ENCODE measurements at regions not wholly inside any gene's neighbourhood (a gene's known extent, or its start where the extent isn't known, plus 50 kb on each side); places are given as distances from the start of the nearest gene placed in this dataset.
A peak's percentile ranks its signal among the peaks of the same experiment; 100 is the strongest.

DNA sequence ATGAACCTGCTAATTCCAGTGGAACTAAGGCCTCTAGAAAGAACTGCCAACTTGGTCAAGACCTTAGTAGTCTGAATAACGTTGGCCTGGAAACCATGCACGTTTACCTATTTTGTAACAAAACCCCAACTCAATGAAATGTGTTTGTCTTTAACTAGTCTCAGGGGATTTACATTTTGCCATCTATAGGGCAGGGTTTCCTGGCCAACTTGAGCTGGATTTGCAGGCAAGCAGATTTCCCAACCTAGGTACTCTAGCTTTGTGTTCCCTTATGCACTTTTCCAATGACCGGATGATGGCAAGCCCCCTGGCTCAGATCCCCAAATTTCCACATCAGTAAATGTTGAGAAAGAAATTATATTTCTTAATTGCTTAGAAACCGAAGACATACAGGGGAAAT is 114.5 kb downstream of the IRS2 start:
- no peak for ATAC-seq (ENCODE audit: insufficient read depth, low read depth)

DNA sequence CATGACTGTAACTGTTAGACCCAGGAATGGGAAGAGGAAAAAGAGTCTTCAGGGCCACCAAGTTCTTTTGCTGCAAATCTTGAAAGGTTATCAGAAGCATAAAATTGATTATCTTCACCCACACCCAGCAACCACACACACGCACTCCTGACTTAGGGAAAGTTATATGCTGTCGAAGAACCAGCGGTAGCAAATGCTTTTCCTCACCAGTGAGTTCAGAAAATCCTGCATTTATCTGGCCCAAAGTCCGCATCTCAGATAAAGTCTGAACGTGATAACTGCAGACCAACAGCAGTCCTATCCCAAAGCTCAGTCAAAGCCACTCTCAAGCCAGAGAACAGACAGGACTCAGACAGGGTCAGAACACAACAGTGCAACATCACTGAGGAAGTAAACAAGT is 115.6 kb downstream of the IRS2 start:
- no peaks in the 10 kb centered on the region for H3K9me3 ChIP-seq (ENCODE audit: insufficient read depth, low read length, severe bottlenecking)
- no peak overlapping the region for H3K9ac ChIP-seq (ENCODE audit: low read depth, low read length)
- DNase-seq (no peak), ATAC-seq (ENCODE audit: insufficient read depth, low read depth) (no peak)
- H3K36me3 ChIP-seq (ENCODE audit: insufficient read depth, low read length) = peaks cover 31% of the 10 kb centered on the region
- no peak overlapping the region for H2AFZ ChIP-seq (ENCODE audit: low read depth, low read length)
- peaks cover 82% of the 10 kb centered on the region for H3K79me2 ChIP-seq (ENCODE audit: insufficient read depth, low read length)
- H3K27ac ChIP-seq (ENCODE audit: low read length) = no peak overlapping the region
- H4K20me1 ChIP-seq (ENCODE audit: insufficient read depth, low read length) = peaks cover 21% of the 10 kb centered on the region
- TF ChIP-seq, protein P1, sequence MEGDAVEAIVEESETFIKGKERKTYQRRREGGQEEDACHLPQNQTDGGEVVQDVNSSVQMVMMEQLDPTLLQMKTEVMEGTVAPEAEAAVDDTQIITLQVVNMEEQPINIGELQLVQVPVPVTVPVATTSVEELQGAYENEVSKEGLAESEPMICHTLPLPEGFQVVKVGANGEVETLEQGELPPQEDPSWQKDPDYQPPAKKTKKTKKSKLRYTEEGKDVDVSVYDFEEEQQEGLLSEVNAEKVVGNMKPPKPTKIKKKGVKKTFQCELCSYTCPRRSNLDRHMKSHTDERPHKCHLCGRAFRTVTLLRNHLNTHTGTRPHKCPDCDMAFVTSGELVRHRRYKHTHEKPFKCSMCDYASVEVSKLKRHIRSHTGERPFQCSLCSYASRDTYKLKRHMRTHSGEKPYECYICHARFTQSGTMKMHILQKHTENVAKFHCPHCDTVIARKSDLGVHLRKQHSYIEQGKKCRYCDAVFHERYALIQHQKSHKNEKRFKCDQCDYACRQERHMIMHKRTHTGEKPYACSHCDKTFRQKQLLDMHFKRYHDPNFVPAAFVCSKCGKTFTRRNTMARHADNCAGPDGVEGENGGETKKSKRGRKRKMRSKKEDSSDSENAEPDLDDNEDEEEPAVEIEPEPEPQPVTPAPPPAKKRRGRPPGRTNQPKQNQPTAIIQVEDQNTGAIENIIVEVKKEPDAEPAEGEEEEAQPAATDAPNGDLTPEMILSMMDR (IDR thresholded peaks at IDR 0.05; ENCODE audit: borderline replicate concordance, extremely low read depth, low read length, poor library complexity, severe bottlenecking) = no peak
- TF ChIP-seq EZH2 (IDR thresholded peaks at IDR 0.05; ENCODE audit: borderline replicate concordance, low read depth, low read length, severe bottlenecking) = no peak
- no peak overlapping the region for H3K4me2 ChIP-seq (ENCODE audit: insufficient read depth, low read length)
- no peak overlapping the region for H3K4me3 ChIP-seq (ENCODE audit: low read depth in 1 of 2, low read length in 2 of 2)
- peaks cover 7% of the 10 kb centered on the region for H3K4me1 ChIP-seq (ENCODE audit: insufficient read depth, low read length)
- no peaks in the 10 kb centered on the region for H3K27me3 ChIP-seq (ENCODE audit: insufficient read depth, low read length, poor library complexity)

More for the DNA sequence above, 114.5 kb downstream of the IRS2 start:
- DNase-seq = no peak
- H4K20me1 ChIP-seq (ENCODE audit: insufficient read depth, low read length) = peaks cover 25% of the 10 kb centered on the region
- no peak overlapping the region for H3K4me3 ChIP-seq (ENCODE audit: low read depth in 1 of 2, low read length in 2 of 2)
- H3K4me2 ChIP-seq (ENCODE audit: insufficient read depth, low read length) = no peak overlapping the region
- no peak overlapping the region for H3K9ac ChIP-seq (ENCODE audit: low read depth, low read length)
- peaks cover 29% of the 10 kb centered on the region for H3K36me3 ChIP-seq (ENCODE audit: insufficient read depth, low read length)
- no peaks in the 10 kb centered on the region for H3K27me3 ChIP-seq (ENCODE audit: insufficient read depth, low read length, poor library complexity)
- H3K27ac ChIP-seq (ENCODE audit: low read length) = no peak overlapping the region
- H2AFZ ChIP-seq (ENCODE audit: low read depth, low read length) = no peak overlapping the region
- TF ChIP-seq EZH2 (IDR thresholded peaks at IDR 0.05; ENCODE audit: borderline replicate concordance, low read depth, low read length, severe bottlenecking) = no peak
- TF ChIP-seq, protein P1 (IDR thresholded peaks at IDR 0.05; ENCODE audit: borderline replicate concordance, extremely low read depth, low read length, poor library complexity, severe bottlenecking) = no peak
- H3K79me2 ChIP-seq (ENCODE audit: insufficient read depth, low read length) = peaks cover 78% of the 10 kb centered on the region
- no peaks in the 10 kb centered on the region for H3K9me3 ChIP-seq (ENCODE audit: insufficient read depth, low read length, severe bottlenecking)
- H3K4me1 ChIP-seq (ENCODE audit: insufficient read depth, low read length) = peaks cover 7% of the 10 kb centered on the region

DNA sequence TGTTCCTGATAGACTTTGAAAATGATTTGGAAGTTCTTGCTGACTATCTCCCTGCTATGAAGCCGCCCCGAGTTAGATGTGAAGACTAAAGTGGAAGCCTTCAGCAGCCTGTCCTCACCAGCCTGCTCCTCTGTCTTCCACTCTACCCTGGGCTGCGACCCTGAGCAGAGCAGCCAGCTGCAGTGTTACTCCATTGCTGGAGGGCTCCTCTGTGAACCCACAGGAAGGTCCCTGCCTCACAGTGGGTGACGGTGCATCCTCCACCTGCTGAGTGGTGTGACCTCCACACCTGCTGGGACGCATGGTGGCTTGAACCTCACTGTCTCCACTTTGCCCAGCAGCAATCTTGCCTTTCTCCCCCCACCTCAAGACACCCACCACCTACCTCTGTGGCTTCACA is 116.4 kb downstream of the IRS2 start:
- peaks cover 21% of the 10 kb centered on the region for H4K20me1 ChIP-seq (ENCODE audit: insufficient read depth, low read length)
- DNase-seq (peak; percentile 56), ATAC-seq (ENCODE audit: insufficient read depth, low read depth) (peak; percentile 92)
- H3K36me3 ChIP-seq (ENCODE audit: insufficient read depth, low read length) = peaks cover 35% of the 10 kb centered on the region
- H3K4me1 ChIP-seq (ENCODE audit: insufficient read depth, low read length) = peaks cover 7% of the 10 kb centered on the region
- TF ChIP-seq, protein P1 (IDR thresholded peaks at IDR 0.05; ENCODE audit: borderline replicate concordance, extremely low read depth, low read length, poor library complexity, severe bottlenecking) = no peak
- TF ChIP-seq EZH2 (IDR thresholded peaks at IDR 0.05; ENCODE audit: borderline replicate concordance, low read depth, low read length, severe bottlenecking) = no peak
- H3K9ac ChIP-seq (ENCODE audit: low read depth, low read length) = no peak overlapping the region
- no peak overlapping the region for H2AFZ ChIP-seq (ENCODE audit: low read depth, low read length)
- H3K79me2 ChIP-seq (ENCODE audit: insufficient read depth, low read length) = peaks cover 82% of the 10 kb centered on the region
- no peak overlapping the region for H3K4me3 ChIP-seq (ENCODE audit: low read depth in 1 of 2, low read length in 2 of 2)
- H3K27ac ChIP-seq (ENCODE audit: low read length) = peak overlapping the region; percentile 4; the same call in 1 of the 2 replicates
- no peak overlapping the region for H3K4me2 ChIP-seq (ENCODE audit: insufficient read depth, low read length)
- no peaks in the 10 kb centered on the region for H3K27me3 ChIP-seq (ENCODE audit: insufficient read depth, low read length, poor library complexity)
- H3K9me3 ChIP-seq (ENCODE audit: insufficient read depth, low read length, severe bottlenecking) = no peaks in the 10 kb centered on the region

DNA sequence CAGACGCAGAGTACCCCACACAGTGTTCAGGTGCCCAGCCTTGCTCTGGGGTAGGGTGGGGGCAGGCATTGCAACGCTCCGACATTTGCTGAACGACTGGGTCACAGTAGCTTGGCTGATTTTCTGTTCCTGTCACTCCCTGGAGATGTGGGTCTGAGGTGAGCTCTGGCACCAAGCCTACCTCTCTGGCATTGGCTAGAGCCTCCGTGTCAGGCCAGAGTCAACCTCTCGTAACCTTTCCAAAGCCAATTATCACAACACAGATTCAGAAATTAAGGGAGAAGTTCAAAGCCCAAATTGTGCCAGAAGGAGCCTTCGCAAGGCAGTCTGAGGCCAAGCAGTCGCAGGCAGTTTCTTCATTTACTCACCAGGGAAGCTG is 117.2 kb downstream of the IRS2 start:
- no peak overlapping the region for H3K4me3 ChIP-seq (ENCODE audit: low read depth in 1 of 2, low read length in 2 of 2)
- TF ChIP-seq EZH2 (IDR thresholded peaks at IDR 0.05; ENCODE audit: borderline replicate concordance, low read depth, low read length, severe bottlenecking) = no peak
- TF ChIP-seq, protein P1 (IDR thresholded peaks at IDR 0.05; ENCODE audit: borderline replicate concordance, extremely low read depth, low read length, poor library complexity, severe bottlenecking) = no peak
- H3K27me3 ChIP-seq (ENCODE audit: insufficient read depth, low read length, poor library complexity) = no peaks in the 10 kb centered on the region
- no peak for DNase-seq
- peaks cover 79% of the 10 kb centered on the region for H3K79me2 ChIP-seq (ENCODE audit: insufficient read depth, low read length)
- peaks cover 7% of the 10 kb centered on the region for H3K4me1 ChIP-seq (ENCODE audit: insufficient read depth, low read length)
- H3K27ac ChIP-seq (ENCODE audit: low read length) = peak overlapping the region; percentile 44; the same call in 1 of the 2 replicates
- peaks cover 21% of the 10 kb centered on the region for H4K20me1 ChIP-seq (ENCODE audit: insufficient read depth, low read length)
- no peak overlapping the region for H3K4me2 ChIP-seq (ENCODE audit: insufficient read depth, low read length)
- no peaks in the 10 kb centered on the region for H3K9me3 ChIP-seq (ENCODE audit: insufficient read depth, low read length, severe bottlenecking)
- H2AFZ ChIP-seq (ENCODE audit: low read depth, low read length) = no peak overlapping the region
- no peak overlapping the region for H3K9ac ChIP-seq (ENCODE audit: low read depth, low read length)
- peaks cover 32% of the 10 kb centered on the region for H3K36me3 ChIP-seq (ENCODE audit: insufficient read depth, low read length)
- no peak for ATAC-seq (ENCODE audit: insufficient read depth, low read depth)

All from DND-41 (cell line).